Lower leg skin (tissue), 4 donors: ENCODE measurements at regions not wholly inside any gene's neighbourhood (a gene's known extent, or its start where the extent isn't known, plus 50 kb on each side); places are given as distances from the start of the nearest gene placed in this dataset.

ENCODE experiments used
- DNase-seq, 2 donors: peaks; one replicate each; pipeline ENCODE4 v3.0.0-alpha.2; 2019; ENCODE audit warnings: low spot score in 2 of 2
- H3K4me3 ChIP-seq: fragments of 200-600 bp; sonication (generic); 2 replicates; pipeline ENCODE4 v1.5.1; 2017; ENCODE audit warnings: mild to moderate bottlenecking, low read depth; ENCODE audit not compliant: poor library complexity, severe bottlenecking
- CTCF ChIP-seq, 3 donors: fragments of 450-650 bp; IDR thresholded peaks; one replicate each; pipeline ENCODE4 v1.5.1; 2016; ENCODE audit warnings: antibody characterized with exemption in 3 of 3, mild to moderate bottlenecking in 3 of 3, moderate library complexity in 2 of 3
- POLR2A ChIP-seq, 2 donors: fragments of 450-650 bp; IDR thresholded peaks; one replicate each; pipeline ENCODE4 v1.6.1; 2016 to 2017; ENCODE audit warnings: antibody characterized with exemption in 2 of 2, mild to moderate bottlenecking in 1 of 2, moderate library complexity in 1 of 2
- WGBS, 2 donors: methylation state at CpG; one replicate each; pipeline ENCODE4 v1.1.5; 2018; 5-methylcytosine and 5-hydroxymethylcytosine counted together
- intact Hi-C: fragments of 100-400 bp; cut with DNase I; formaldehyde crosslinking; loops from one replicate; pipeline ENCODE4 v1.15.0; 2023; ENCODE audit warnings: low total_unique reads

GRCh38 chr5:155978850-155979249 lies 348.1 kb upstream of the SGCD start:
- intact Hi-C loops = no loop called here
- TF ChIP-seq CTCF (IDR thresholded peaks at IDR 0.05) = no peak
- TF ChIP-seq POLR2A (IDR thresholded peaks at IDR 0.05) = no peak
- peak in 1 of 2 donors; percentile 23 for DNase-seq
- H3K4me3 ChIP-seq = no peak overlapping the region
- 47 to 59% methylated on average over 3 of the region's 3 CpGs for WGBS, 2 donors

GRCh38 chr5:155982354-155982753 lies 344.6 kb upstream of the SGCD start:
- intact Hi-C loops = no loop called here
- WGBS, 2 donors = 66 to 67% methylated on average over 3 of the region's 3 CpGs
- DNase-seq = no peak
- no peak overlapping the region for H3K4me3 ChIP-seq
- TF ChIP-seq POLR2A (IDR thresholded peaks at IDR 0.05) (no peak), CTCF (IDR thresholded peaks at IDR 0.05) (no peak)

- TF ChIP-seq POLR2A (IDR thresholded peaks at IDR 0.05) = no peak
- TF ChIP-seq CTCF (IDR thresholded peaks at IDR 0.05) = no peak
- no peak for DNase-seq
- 81 to 86% methylated on average over 3 of the region's 3 CpGs for whole genome bisulfite sequencing, 2 donors
- H3K4me3 ChIP-seq = no peak overlapping the region
- intact Hi-C loops = no loop called here
Observed at GRCh38 chr5:155983954-155984353, 343.0 kb upstream of the SGCD start.

- no peak overlapping the region for H3K4me3 ChIP-seq
- intact Hi-C loops = no loop called here
- no peak for TF ChIP-seq POLR2A (IDR thresholded peaks at IDR 0.05)
- TF ChIP-seq CTCF (IDR thresholded peaks at IDR 0.05) = no peak
- 60 to 66% methylated on average over 5 of the region's 5 CpGs for WGBS, 2 donors
- no peak for DNase-seq
Observed at GRCh38 chr5:155987265-155987810, 339.6 kb upstream of the SGCD start.

DNA sequence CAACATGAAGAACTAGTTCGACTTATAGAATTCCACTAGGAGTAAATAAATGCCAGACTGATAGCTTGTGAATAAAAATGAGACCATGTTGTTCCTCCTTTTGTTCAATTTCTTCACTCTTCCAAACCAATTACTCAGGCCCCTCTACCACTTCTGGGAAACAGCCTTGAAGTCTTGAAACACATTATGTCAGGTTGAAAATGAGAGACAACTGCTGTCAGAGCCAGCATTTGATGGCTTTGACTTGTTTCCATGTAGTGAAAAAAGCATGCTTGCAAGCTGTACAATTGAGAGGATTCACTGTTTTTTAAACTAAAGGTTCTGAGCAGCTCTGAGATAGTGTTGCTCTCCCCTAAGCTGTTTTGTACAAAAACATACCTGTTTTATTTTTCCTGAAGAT lies 337.1 kb upstream of the SGCD start:
- no peak for DNase-seq
- no peak overlapping the region for H3K4me3 ChIP-seq
- intact Hi-C loops = no loop called here
- 77 to 82% methylated on average over 1 of the region's 1 CpG for WGBS, 2 donors
- no peak for TF ChIP-seq POLR2A (IDR thresholded peaks at IDR 0.05)

- 84 to 93% methylated on average over 5 of the region's 5 CpGs for WGBS, 2 donors
- no peak overlapping the region for H3K4me3 ChIP-seq
- TF ChIP-seq CTCF (IDR thresholded peaks at IDR 0.05) (no peak), POLR2A (IDR thresholded peaks at IDR 0.05) (no peak)
- intact Hi-C loops = no loop called here
- no peak for DNase-seq
Observed at GRCh38 chr5:155996123-155996522, 330.8 kb upstream of the SGCD start.
